Upper lobe of right lung (tissue), 1 donor: ENCODE measurements at regions not wholly inside any gene's neighbourhood (a gene's known extent, or its start where the extent isn't known, plus 50 kb on each side); places are given as distances from the start of the nearest gene placed in this dataset.

Experiments
- ATAC-seq: fragments of 200-7000 bp; cut with Tn5 transposase; one replicate; pipeline ENCODE4 v1.9.1; 2020; ENCODE audit warnings: mild to moderate bottlenecking, moderate library complexity
- DNase-seq: peaks from one replicate; pipeline ENCODE4 v3.0.0-alpha.2; 2020
- H3K27ac ChIP-seq: fragments of 200-600 bp; one replicate; pipeline ENCODE4 v1.8.0; 2022
- H3K27me3 ChIP-seq: fragments of 200-600 bp; one replicate; pipeline ENCODE4 v1.8.0; 2022; ENCODE audit warnings: mild to moderate bottlenecking
- H3K36me3 ChIP-seq: fragments of 200-600 bp; one replicate; pipeline ENCODE4 v1.8.0; 2022
- H3K4me1 ChIP-seq: fragments of 200-600 bp; one replicate; pipeline ENCODE4 v1.8.0; 2022
- H3K4me3 ChIP-seq: fragments of 200-600 bp; one replicate; pipeline ENCODE4 v1.8.0; 2022; ENCODE audit warnings: mild to moderate bottlenecking
- H3K9me3 ChIP-seq: fragments of 200-600 bp; one replicate; pipeline ENCODE4 v1.8.0; 2022
- intact Hi-C: fragments of 100-400 bp; cut with DNase I; formaldehyde crosslinking; loops from one replicate; pipeline ENCODE4 v1.11.0; 2022
- TF ChIP-seq, protein P1 (sequence below): fragments of 200-600 bp; IDR thresholded peaks from one replicate; pipeline ENCODE4 v1.8.0; 2022; ENCODE audit warnings: antibody characterized with exemption
- donor health status: DM: no; HTN: yes; CAD: no; lungs with severe emphysema.

DNA sequence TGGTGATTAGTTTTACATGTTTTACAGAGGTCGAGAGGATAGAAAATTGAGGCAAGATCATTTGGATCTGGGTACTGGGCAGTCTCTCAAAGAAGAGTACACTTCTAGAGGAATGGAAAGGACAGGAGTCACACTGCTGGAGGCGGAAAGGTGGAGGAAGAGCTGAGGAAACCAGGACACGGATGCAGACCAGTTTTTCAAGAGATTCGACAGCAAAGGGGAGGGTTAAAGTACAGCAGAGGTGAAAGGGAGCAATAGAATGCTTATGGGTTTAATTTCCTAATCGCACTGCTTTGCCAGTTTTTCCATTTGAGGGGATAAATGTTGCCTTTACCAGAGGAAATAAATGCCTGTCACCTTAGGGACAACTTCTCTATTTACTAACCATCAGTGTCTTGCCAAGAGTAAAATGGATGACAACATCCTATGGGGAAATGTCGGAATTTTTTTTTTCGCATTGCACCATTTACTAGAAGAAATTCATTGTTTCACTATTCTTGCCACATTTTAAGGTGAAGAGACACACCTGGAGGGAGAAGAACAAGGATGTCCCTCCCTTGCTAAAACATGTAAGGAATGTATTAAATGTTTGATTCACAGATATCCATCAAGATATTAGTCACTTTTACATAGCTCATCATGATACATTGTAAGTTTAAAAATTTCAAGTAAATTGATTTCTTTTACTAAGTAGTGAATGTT lies 226.6 kb downstream of the COL12A1 start:
- Histone ChIP-seq H3K9me3 (no peaks in the 10 kb centered on the region), H3K4me1 (no peaks in the 10 kb centered on the region), H3K36me3 (no peaks in the 10 kb centered on the region), H3K27me3 (no peaks in the 10 kb centered on the region), H3K4me3 (no peak overlapping the region), H3K27ac (no peak overlapping the region)
- no peak for ATAC-seq
- intact Hi-C loops: no loop called here
- DNase-seq: no peak
- TF ChIP-seq, protein P1, sequence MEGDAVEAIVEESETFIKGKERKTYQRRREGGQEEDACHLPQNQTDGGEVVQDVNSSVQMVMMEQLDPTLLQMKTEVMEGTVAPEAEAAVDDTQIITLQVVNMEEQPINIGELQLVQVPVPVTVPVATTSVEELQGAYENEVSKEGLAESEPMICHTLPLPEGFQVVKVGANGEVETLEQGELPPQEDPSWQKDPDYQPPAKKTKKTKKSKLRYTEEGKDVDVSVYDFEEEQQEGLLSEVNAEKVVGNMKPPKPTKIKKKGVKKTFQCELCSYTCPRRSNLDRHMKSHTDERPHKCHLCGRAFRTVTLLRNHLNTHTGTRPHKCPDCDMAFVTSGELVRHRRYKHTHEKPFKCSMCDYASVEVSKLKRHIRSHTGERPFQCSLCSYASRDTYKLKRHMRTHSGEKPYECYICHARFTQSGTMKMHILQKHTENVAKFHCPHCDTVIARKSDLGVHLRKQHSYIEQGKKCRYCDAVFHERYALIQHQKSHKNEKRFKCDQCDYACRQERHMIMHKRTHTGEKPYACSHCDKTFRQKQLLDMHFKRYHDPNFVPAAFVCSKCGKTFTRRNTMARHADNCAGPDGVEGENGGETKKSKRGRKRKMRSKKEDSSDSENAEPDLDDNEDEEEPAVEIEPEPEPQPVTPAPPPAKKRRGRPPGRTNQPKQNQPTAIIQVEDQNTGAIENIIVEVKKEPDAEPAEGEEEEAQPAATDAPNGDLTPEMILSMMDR: no peak

DNA sequence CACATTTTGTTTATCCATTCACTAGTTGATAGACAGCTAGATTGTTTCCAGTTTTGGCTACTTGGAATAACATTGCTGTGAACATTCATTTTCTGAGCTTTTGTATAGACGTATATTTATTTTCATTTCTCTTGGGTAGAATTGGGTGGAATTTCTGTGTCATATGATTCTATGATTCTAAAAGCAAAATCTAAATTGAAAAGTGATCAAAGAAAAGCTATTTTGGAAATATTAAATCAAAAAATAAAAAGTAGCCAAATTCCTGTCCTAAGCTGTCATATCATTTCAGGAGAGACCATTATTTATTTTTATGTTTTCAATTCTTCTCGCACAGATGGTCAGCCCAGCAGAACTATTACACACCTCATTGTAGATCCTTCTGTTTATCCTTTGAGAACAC lies 229.2 kb downstream of the COL12A1 start:
- no peaks in the 10 kb centered on the region for H3K4me1 ChIP-seq
- H3K4me3 ChIP-seq: no peak overlapping the region
- TF ChIP-seq, protein P1: no peak
- H3K27me3 ChIP-seq: no peaks in the 10 kb centered on the region
- intact Hi-C loops: no loop called here
- DNase-seq (no peak), ATAC-seq (no peak)
- H3K9me3 ChIP-seq: no peaks in the 10 kb centered on the region
- no peaks in the 10 kb centered on the region for H3K36me3 ChIP-seq
- no peak overlapping the region for H3K27ac ChIP-seq

DNA sequence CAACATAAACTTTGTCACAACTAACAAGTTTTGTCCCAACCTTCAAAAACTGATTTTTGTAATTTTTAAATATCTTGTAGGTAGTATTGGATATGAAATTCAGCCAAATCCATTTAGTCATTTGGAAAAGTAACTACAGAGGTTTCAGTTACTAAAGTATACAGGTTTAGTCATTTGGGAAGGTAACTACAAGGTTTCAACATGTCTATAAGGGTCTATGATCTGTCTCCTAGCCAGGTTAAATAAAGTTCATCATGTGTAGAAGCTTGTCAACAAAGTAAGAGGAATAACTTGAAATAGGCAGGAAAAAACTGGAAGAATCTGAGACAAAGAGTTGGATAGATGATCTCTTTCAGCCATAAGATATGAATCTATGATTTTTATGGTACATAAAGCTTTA lies 229.8 kb downstream of the COL12A1 start:
- H3K27ac ChIP-seq: no peak overlapping the region
- intact Hi-C loops: no loop called here
- DNase-seq (no peak), ATAC-seq (no peak)
- no peaks in the 10 kb centered on the region for H3K9me3 ChIP-seq
- H3K36me3 ChIP-seq: no peaks in the 10 kb centered on the region
- H3K27me3 ChIP-seq: no peaks in the 10 kb centered on the region
- no peaks in the 10 kb centered on the region for H3K4me1 ChIP-seq
- TF ChIP-seq, protein P1: no peak
- no peak overlapping the region for H3K4me3 ChIP-seq

- Histone ChIP-seq H3K4me3 (no peak overlapping the region), H3K9me3 (no peaks in the 10 kb centered on the region), H3K36me3 (no peaks in the 10 kb centered on the region), H3K27ac (no peak overlapping the region), H3K4me1 (no peaks in the 10 kb centered on the region), H3K27me3 (no peaks in the 10 kb centered on the region)
- intact Hi-C loops: no loop called here
- DNase-seq (no peak), ATAC-seq (no peak)
- TF ChIP-seq, protein P1: no peak
These were observed 232.3 kb downstream of the COL12A1 start for GRCh38 chr6:74973591-74973990.

GRCh38 chr6:74971633-74972032 lies 234.2 kb downstream of the COL12A1 start:
- no peak overlapping the region for H3K27ac ChIP-seq
- no peaks in the 10 kb centered on the region for H3K36me3 ChIP-seq
- no peaks in the 10 kb centered on the region for H3K27me3 ChIP-seq
- intact Hi-C loops: no loop called here
- DNase-seq (no peak), ATAC-seq (no peak)
- TF ChIP-seq, protein P1: no peak
- H3K9me3 ChIP-seq: no peaks in the 10 kb centered on the region
- no peaks in the 10 kb centered on the region for H3K4me1 ChIP-seq
- H3K4me3 ChIP-seq: no peak overlapping the region
